ENCODE measurements at regions not wholly inside any gene's neighbourhood (a gene's known extent, or its start where the extent isn't known, plus 50 kb on each side); places are given as distances from the start of the nearest gene placed in this dataset.
"Not testable (repeated sequence)": the region's sequence is repeated elsewhere in the genome, so short reads cannot be mapped to it uniquely, and the experiment has no call there.

- intact Hi-C loops (cut with DNase I), result loop anchor here in 1 of 2 donors (2.0 kb wide), 1 partner anchor 64 kb away; no protein-coding TSS in a partner anchor
- DNase-seq (ENCODE audit: low spot score), result no peak
Measured at GRCh38 chr12:17056546-17056945, 450.6 kb upstream of the LMO3 start.

GRCh38 chr12:17038923-17039322 lies 433.0 kb upstream of the LMO3 start:
- intact Hi-C loops (cut with DNase I), result no loop called here
- DNase-seq (ENCODE audit: low spot score), result no peak

- intact Hi-C loops (cut with DNase I), result no loop called here
- DNase-seq (ENCODE audit: low spot score), result no peak
Measured at GRCh38 chr12:17035372-17035771, 429.4 kb upstream of the LMO3 start.

GRCh38 chr12:17030338-17030737 lies 424.4 kb upstream of the LMO3 start:
- no peak for DNase-seq (ENCODE audit: low spot score)
- intact Hi-C loops (cut with DNase I), result no loop called here

GRCh38 chr12:17028348-17028747 lies 422.4 kb upstream of the LMO3 start:
- no peak for DNase-seq (ENCODE audit: low spot score)
- intact Hi-C loops (cut with DNase I), result no loop called here

- DNase-seq (ENCODE audit: low spot score); intact Hi-C loops (cut with DNase I): not testable (repeated sequence)
Measured at GRCh38 chr12:17025424-17025823, 419.5 kb upstream of the LMO3 start.

GRCh38 chr12:17020765-17021164 lies 414.8 kb upstream of the LMO3 start:
- no peak for DNase-seq (ENCODE audit: low spot score)

GRCh38 chr12:17017402-17017801 lies 411.4 kb upstream of the LMO3 start:
- no peak for DNase-seq (ENCODE audit: low spot score)
- intact Hi-C loops (cut with DNase I), result no loop called here

More at GRCh38 chr12:17020765-17021164, 414.8 kb upstream of the LMO3 start:
- intact Hi-C loops (cut with DNase I), result no loop called here

- peak; percentile 30 for DNase-seq (ENCODE audit: low spot score)
- intact Hi-C loops (cut with DNase I), result no loop called here
Measured at GRCh38 chr12:17016116-17016864, 410.3 kb upstream of the LMO3 start.

GRCh38 chr12:17015501-17015900 lies 409.5 kb upstream of the LMO3 start:
- no peak for DNase-seq (ENCODE audit: low spot score)
- intact Hi-C loops (cut with DNase I), result no loop called here

- intact Hi-C loops (cut with DNase I); DNase-seq (ENCODE audit: low spot score): not testable (repeated sequence)
Measured at GRCh38 chr12:17007442-17008040, 401.6 kb upstream of the LMO3 start.

- DNase-seq (ENCODE audit: low spot score), result not testable (repeated sequence)
Measured at GRCh38 chr12:16998538-16998937, 392.6 kb upstream of the LMO3 start.

GRCh38 chr12:16984484-16984883 lies 378.5 kb upstream of the LMO3 start:
- DNase-seq (ENCODE audit: low spot score), result no peak
- intact Hi-C loops (cut with DNase I), result no loop called here

More at GRCh38 chr12:16998538-16998937, 392.6 kb upstream of the LMO3 start:
- intact Hi-C loops (cut with DNase I), result not testable (repeated sequence)

GRCh38 chr12:16972923-16973770 lies 367.2 kb upstream of the LMO3 start:
- no peak for DNase-seq (ENCODE audit: low spot score)
- intact Hi-C loops (cut with DNase I), result no loop called here

- DNase-seq (ENCODE audit: low spot score), result no peak
- intact Hi-C loops (cut with DNase I), result no loop called here
Measured at GRCh38 chr12:16962889-16963288, 356.9 kb upstream of the LMO3 start.

- intact Hi-C loops (cut with DNase I), result no loop called here
- DNase-seq (ENCODE audit: low spot score), result no peak
Measured at GRCh38 chr12:16955083-16955657, 349.2 kb upstream of the LMO3 start.

GRCh38 chr12:16949871-16950667 lies 344.1 kb upstream of the LMO3 start:
- DNase-seq (ENCODE audit: low spot score), result no peak
- intact Hi-C loops (cut with DNase I), result no loop called here

- no peak for DNase-seq (ENCODE audit: low spot score)
- intact Hi-C loops (cut with DNase I), result no loop called here
Measured at GRCh38 chr12:16949371-16949770, 343.4 kb upstream of the LMO3 start.

GRCh38 chr12:16946704-16947103 lies 340.7 kb upstream of the LMO3 start:
- intact Hi-C loops (cut with DNase I), result no loop called here
- no peak for DNase-seq (ENCODE audit: low spot score)

All from posterior vena cava (tissue), 2 donors.